ENCODE measurements at regions not wholly inside any gene's neighbourhood (a gene's known extent, or its start where the extent isn't known, plus 50 kb on each side); places are given as distances from the start of the nearest gene placed in this dataset.

DNA sequence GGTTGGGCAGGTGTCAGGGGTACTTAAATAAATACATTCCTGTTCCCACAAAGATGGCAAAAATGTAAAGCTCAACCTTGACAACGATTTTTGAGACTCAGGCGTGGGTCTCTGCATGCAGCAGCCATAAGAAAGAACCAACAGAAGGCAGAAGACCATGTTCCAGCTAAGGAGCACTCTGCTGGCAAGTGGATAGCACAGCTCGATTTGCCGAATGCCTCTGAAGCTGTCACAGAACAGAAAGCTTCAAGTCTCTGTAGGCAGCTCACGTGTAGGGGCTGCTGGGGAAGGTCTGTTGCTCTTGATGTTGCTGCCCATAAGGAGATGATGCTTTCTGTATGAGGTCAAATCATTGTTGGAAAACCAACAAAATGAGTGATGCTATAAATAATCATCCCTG, 119.6 kb upstream of the GRIN3A start:
- TF ChIP-seq EZH2 (IDR thresholded peaks at IDR 0.05; ENCODE audit: borderline replicate concordance, insufficient read depth, low read depth, low read length, poor library complexity, severe bottlenecking): no peak
- TF ChIP-seq, protein P1, sequence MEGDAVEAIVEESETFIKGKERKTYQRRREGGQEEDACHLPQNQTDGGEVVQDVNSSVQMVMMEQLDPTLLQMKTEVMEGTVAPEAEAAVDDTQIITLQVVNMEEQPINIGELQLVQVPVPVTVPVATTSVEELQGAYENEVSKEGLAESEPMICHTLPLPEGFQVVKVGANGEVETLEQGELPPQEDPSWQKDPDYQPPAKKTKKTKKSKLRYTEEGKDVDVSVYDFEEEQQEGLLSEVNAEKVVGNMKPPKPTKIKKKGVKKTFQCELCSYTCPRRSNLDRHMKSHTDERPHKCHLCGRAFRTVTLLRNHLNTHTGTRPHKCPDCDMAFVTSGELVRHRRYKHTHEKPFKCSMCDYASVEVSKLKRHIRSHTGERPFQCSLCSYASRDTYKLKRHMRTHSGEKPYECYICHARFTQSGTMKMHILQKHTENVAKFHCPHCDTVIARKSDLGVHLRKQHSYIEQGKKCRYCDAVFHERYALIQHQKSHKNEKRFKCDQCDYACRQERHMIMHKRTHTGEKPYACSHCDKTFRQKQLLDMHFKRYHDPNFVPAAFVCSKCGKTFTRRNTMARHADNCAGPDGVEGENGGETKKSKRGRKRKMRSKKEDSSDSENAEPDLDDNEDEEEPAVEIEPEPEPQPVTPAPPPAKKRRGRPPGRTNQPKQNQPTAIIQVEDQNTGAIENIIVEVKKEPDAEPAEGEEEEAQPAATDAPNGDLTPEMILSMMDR (IDR thresholded peaks at IDR 0.05): no peak

Data from B cell (primary cell).